HG03139 (cell line): ENCODE measurements at regions not wholly inside any gene's neighbourhood (a gene's known extent, or its start where the extent isn't known, plus 50 kb on each side); places are given as distances from the start of the nearest gene placed in this dataset.
"Not testable (repeated sequence)": the region's sequence is repeated elsewhere in the genome, so short reads cannot be mapped to it uniquely, and the experiment has no call there.

ENCODE experiments used
- ATAC-seq: cut with Tn5 transposase; IDR thresholded peaks from one replicate; pipeline ENCODE4 v1.9.1; 2021; ENCODE audit not compliant: unreplicated experiment

GRCh38 chrY:8809076-8809475, 528.2 kb upstream of the TSPY4 start:
- no peak for ATAC-seq

GRCh38 chrY:8814143-8814542, 523.1 kb upstream of the TSPY4 start:
- no peak for ATAC-seq

- no peak for ATAC-seq
Measured at GRCh38 chrY:8815616-8816015, 521.6 kb upstream of the TSPY4 start.

- ATAC-seq = no peak
Measured at GRCh38 chrY:8820032-8820431, 517.2 kb upstream of the TSPY4 start.

- no peak for ATAC-seq
Measured at GRCh38 chrY:8821106-8821505, 516.2 kb upstream of the TSPY4 start.

GRCh38 chrY:8852278-8852677, 485.0 kb upstream of the TSPY4 start:
- no peak for ATAC-seq

- no peak for ATAC-seq
Measured at GRCh38 chrY:8888371-8888770, 448.9 kb upstream of the TSPY4 start.

- no peak for ATAC-seq
Measured at GRCh38 chrY:8897876-8898275, 439.4 kb upstream of the TSPY4 start.

GRCh38 chrY:8905141-8905540, 432.1 kb upstream of the TSPY4 start:
- no peak for ATAC-seq

GRCh38 chrY:8922576-8922975, 414.7 kb upstream of the TSPY4 start:
- not testable (repeated sequence) for ATAC-seq
